Lung (tissue), 11 donors: ENCODE measurements at regions not wholly inside any gene's neighbourhood (a gene's known extent, or its start where the extent isn't known, plus 50 kb on each side); places are given as distances from the start of the nearest gene placed in this dataset.

Experiments
- ATAC-seq: fragments of 200-7000 bp; cut with Tn5 transposase; one replicate; pipeline ENCODE4 v1.9.1; 2020; ENCODE audit warnings: moderate number of reproducible peaks; ENCODE audit not compliant: insufficient read depth, low FRiP score
- DNase-seq, 3 donors: peaks; one replicate each; pipeline ENCODE4 v3.0.0-alpha.2; 2013 to 2017
- H3K27ac ChIP-seq, 2 donors: one replicate each; pipeline ENCODE4 v1.5.1; 2013; ENCODE audit warnings: mild to moderate bottlenecking in 2 of 2, moderate library complexity in 2 of 2, control low read depth in 1 of 2, inconsistent platforms in 1 of 2, low read depth in 1 of 2, low read length in 1 of 2
- H3K27me3 ChIP-seq, 3 donors: one replicate each; pipeline ENCODE4 v1.5.1; 2013; ENCODE audit warnings: low read length in 2 of 3; ENCODE audit not compliant: control insufficient read depth in 3 of 3, insufficient read depth in 3 of 3
- H3K36me3 ChIP-seq, 4 donors: one replicate each; pipeline ENCODE4 v1.5.1; 2013; ENCODE audit warnings: low read length in 4 of 4, mild to moderate bottlenecking in 1 of 4, moderate library complexity in 1 of 4; ENCODE audit not compliant: control insufficient read depth in 4 of 4, insufficient read depth in 4 of 4
- H3K4me1 ChIP-seq, 5 donors: one replicate each; pipeline ENCODE4 v1.5.1; 2013; ENCODE audit warnings: low read length in 5 of 5, mild to moderate bottlenecking in 2 of 5, moderate library complexity in 1 of 5; ENCODE audit not compliant: control insufficient read depth in 5 of 5, insufficient read depth in 5 of 5
- H3K4me3 ChIP-seq: one replicate; pipeline ENCODE4 v1.5.1; 2013; ENCODE audit warnings: mild to moderate bottlenecking, control low read depth, moderate library complexity
- H3K9ac ChIP-seq, 2 donors: one replicate each; pipeline ENCODE4 v1.5.1; 2013; ENCODE audit warnings: low read length in 2 of 2, control low read depth in 1 of 2; ENCODE audit not compliant: insufficient read depth in 1 of 2
- H3K9me3 ChIP-seq, 4 donors: one replicate each; pipeline ENCODE4 v1.5.1; 2013; ENCODE audit warnings: low read length in 3 of 4, mild to moderate bottlenecking in 1 of 4, moderate library complexity in 1 of 4; ENCODE audit not compliant: control insufficient read depth in 4 of 4, insufficient read depth in 3 of 4
- CTCF ChIP-seq: IDR thresholded peaks from 2 replicates; pipeline ENCODE4 v1.5.1; 2012; ENCODE audit warnings: mild to moderate bottlenecking; ENCODE audit errors: control extremely low read depth, extremely low read depth
- WGBS, 2 donors: extraction: QIAGEN DNeasy Blood & Tissue Kit; methylation state at CpG; one replicate each; pipeline ENCODE4 v1.1.7; 2013; 5-methylcytosine and 5-hydroxymethylcytosine counted together
- donor health status: control.
- donor health status: control.
- donor health status: Bipolar disorder and iron deficiency.
- donor health status: healthy.
- donor health status: DM: yes; HTN: yes; CAD: no.

GRCh38 chr1:2880086-2880485 is 78.6 kb upstream of the TTC34 start:
- Histone ChIP-seq H3K9ac (no peak overlapping the region), H3K4me1 (peaks cover 0 to 28% (median 3%) of the 10 kb centered on the region in 5 donors), H3K27me3 (no peaks in the 10 kb centered on the region), H3K27ac (no peak overlapping the region), H3K9me3 (peaks cover 0 to 2% (median 0%) of the 10 kb centered on the region in 4 donors), H3K36me3 (no peaks in the 10 kb centered on the region), H3K4me3 (no peak overlapping the region)
- WGBS, 2 donors = 70 to 83% methylated on average over 11 to 12 of the region's 12 CpGs
- ATAC-seq (no peak), DNase-seq (no peak)
- no peak for TF ChIP-seq CTCF

DNA sequence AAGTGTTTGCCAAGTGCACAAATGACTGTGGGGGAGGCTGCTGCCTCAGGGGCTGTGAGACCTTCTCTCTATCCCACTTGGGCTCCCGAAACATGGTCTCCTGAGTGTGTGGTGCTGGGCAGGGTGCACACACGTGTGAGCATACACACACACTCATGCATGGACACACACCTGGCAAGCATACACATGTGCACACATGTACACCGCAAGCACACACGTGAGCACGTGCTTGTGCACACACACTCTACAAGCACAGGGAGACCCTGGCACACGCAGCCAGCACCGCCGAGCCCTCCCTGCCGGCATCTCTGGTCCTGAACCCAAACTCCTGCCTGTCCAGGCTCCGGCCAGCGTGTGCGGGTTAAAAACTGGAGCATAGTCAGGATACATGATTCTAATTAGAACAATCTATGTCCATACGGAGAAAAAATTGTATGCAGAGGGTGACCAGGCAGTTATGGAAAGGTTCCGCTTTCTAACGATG is 79.4 kb upstream of the TTC34 start:
- Histone ChIP-seq H3K9me3 (peaks cover 0 to 1% (median 0%) of the 10 kb centered on the region in 4 donors), H3K36me3 (no peaks in the 10 kb centered on the region), H3K27ac (no peak overlapping the region), H3K27me3 (no peaks in the 10 kb centered on the region), H3K4me1 (peaks cover 0 to 20% (median 0%) of the 10 kb centered on the region in 5 donors), H3K9ac (no peak overlapping the region), H3K4me3 (no peak overlapping the region)
- 84 to 92% methylated on average over 15 of the region's 15 CpGs for WGBS, 2 donors
- ATAC-seq (no peak), DNase-seq (no peak)
- no peak for TF ChIP-seq CTCF

- no peak overlapping the region for H3K4me3 ChIP-seq
- H3K36me3 ChIP-seq = no peaks in the 10 kb centered on the region
- DNase-seq = no peak
- no peak overlapping the region for H3K27ac ChIP-seq
- WGBS, 2 donors = 74 to 85% methylated on average over 12 to 15 of the region's 15 CpGs
- H3K9me3 ChIP-seq = no peaks in the 10 kb centered on the region
- peaks cover 0 to 13% (median 0%) of the 10 kb centered on the region in 5 donors for H3K4me1 ChIP-seq
- TF ChIP-seq CTCF = no peak
- ATAC-seq = no peak
- no peak overlapping the region for H3K9ac ChIP-seq
- H3K27me3 ChIP-seq = no peaks in the 10 kb centered on the region
Measured at GRCh38 chr1:2881556-2881955, 80.1 kb upstream of the TTC34 start.

GRCh38 chr1:2882966-2883696 is 81.6 kb upstream of the TTC34 start:
- no peak for TF ChIP-seq CTCF
- Histone ChIP-seq H3K9ac (no peak overlapping the region), H3K4me3 (no peak overlapping the region), H3K27me3 (no peaks in the 10 kb centered on the region), H3K9me3 (no peaks in the 10 kb centered on the region), H3K27ac (no peak overlapping the region), H3K4me1 (peaks cover 0 to 6% (median 0%) of the 10 kb centered on the region in 5 donors), H3K36me3 (no peaks in the 10 kb centered on the region)
- WGBS, 2 donors = 55 to 73% methylated on average over 39 to 40 of the region's 40 CpGs
- DNase-seq = no peak
- no peak for ATAC-seq
